ENCODE measurements at regions not wholly inside any gene's neighbourhood (a gene's known extent, or its start where the extent isn't known, plus 50 kb on each side); places are given as distances from the start of the nearest gene placed in this dataset.
"Not testable (repeated sequence)": the region's sequence is repeated elsewhere in the genome, so short reads cannot be mapped to it uniquely, and the experiment has no call there.

- not testable (repeated sequence) for TF ChIP-seq CTCF (IDR thresholded peaks at IDR 0.05; ENCODE audit: insufficient read depth, low read depth, low read length); EZH2 (IDR thresholded peaks at IDR 0.05; ENCODE audit: insufficient read depth, low read length)
Observed at GRCh38 chrX:75602022-75602421, 79.2 kb upstream of the ZDHHC15 start.
